ENCODE measurements at regions not wholly inside any gene's neighbourhood (a gene's known extent, or its start where the extent isn't known, plus 50 kb on each side); places are given as distances from the start of the nearest gene placed in this dataset.

DNA sequence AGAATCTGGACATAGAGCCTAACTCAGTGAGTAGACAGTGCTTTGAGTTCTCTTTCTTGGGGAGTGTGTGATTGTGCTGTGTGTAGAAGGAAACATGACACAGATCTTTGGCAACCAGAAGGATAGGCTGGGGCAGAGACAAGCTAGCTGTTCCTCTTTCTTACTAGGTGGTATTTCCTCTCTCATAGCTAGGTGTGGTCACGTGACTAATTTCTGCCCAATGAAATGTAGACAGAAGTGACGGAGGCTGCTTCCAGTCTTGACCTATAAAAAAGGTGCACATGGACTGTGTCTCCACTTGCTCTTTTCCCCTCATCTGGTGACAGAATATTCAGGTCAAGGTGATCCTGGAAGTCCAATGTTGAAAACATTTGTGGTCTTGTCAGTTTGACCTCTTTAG, 92.5 kb upstream of the NFIB start:
- TF ChIP-seq, protein P1, sequence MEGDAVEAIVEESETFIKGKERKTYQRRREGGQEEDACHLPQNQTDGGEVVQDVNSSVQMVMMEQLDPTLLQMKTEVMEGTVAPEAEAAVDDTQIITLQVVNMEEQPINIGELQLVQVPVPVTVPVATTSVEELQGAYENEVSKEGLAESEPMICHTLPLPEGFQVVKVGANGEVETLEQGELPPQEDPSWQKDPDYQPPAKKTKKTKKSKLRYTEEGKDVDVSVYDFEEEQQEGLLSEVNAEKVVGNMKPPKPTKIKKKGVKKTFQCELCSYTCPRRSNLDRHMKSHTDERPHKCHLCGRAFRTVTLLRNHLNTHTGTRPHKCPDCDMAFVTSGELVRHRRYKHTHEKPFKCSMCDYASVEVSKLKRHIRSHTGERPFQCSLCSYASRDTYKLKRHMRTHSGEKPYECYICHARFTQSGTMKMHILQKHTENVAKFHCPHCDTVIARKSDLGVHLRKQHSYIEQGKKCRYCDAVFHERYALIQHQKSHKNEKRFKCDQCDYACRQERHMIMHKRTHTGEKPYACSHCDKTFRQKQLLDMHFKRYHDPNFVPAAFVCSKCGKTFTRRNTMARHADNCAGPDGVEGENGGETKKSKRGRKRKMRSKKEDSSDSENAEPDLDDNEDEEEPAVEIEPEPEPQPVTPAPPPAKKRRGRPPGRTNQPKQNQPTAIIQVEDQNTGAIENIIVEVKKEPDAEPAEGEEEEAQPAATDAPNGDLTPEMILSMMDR (conservative IDR thresholded peaks at IDR 0.05; ENCODE audit: low read depth in 2 of 2), result no peak
- no peak for TF ChIP-seq EZH2 (IDR thresholded peaks at IDR 0.05; ENCODE audit: low read depth, unreplicated experiment)
- TF ChIP-seq, protein P2, sequence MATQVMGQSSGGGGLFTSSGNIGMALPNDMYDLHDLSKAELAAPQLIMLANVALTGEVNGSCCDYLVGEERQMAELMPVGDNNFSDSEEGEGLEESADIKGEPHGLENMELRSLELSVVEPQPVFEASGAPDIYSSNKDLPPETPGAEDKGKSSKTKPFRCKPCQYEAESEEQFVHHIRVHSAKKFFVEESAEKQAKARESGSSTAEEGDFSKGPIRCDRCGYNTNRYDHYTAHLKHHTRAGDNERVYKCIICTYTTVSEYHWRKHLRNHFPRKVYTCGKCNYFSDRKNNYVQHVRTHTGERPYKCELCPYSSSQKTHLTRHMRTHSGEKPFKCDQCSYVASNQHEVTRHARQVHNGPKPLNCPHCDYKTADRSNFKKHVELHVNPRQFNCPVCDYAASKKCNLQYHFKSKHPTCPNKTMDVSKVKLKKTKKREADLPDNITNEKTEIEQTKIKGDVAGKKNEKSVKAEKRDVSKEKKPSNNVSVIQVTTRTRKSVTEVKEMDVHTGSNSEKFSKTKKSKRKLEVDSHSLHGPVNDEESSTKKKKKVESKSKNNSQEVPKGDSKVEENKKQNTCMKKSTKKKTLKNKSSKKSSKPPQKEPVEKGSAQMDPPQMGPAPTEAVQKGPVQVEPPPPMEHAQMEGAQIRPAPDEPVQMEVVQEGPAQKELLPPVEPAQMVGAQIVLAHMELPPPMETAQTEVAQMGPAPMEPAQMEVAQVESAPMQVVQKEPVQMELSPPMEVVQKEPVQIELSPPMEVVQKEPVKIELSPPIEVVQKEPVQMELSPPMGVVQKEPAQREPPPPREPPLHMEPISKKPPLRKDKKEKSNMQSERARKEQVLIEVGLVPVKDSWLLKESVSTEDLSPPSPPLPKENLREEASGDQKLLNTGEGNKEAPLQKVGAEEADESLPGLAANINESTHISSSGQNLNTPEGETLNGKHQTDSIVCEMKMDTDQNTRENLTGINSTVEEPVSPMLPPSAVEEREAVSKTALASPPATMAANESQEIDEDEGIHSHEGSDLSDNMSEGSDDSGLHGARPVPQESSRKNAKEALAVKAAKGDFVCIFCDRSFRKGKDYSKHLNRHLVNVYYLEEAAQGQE (IDR thresholded peaks at IDR 0.05; ENCODE audit: unreplicated experiment), result no peak
- no peak for TF ChIP-seq STAT1 (IDR thresholded peaks at IDR 0.05; ENCODE audit: unreplicated experiment)
- no peak for TF ChIP-seq POLR2AphosphoS5 (IDR thresholded peaks at IDR 0.05; ENCODE audit: low read depth)
